Brain pericyte (primary cell): ENCODE measurements at regions not wholly inside any gene's neighbourhood (a gene's known extent, or its start where the extent isn't known, plus 50 kb on each side); places are given as distances from the start of the nearest gene placed in this dataset.

Experiments used
- DNase-seq: peaks from one replicate; pipeline ENCODE4 v3.0.0-alpha.2; 2012; ENCODE audit warnings: low read depth, low spot score

- no peak for DNase-seq
These were observed 609.0 kb upstream of the COX7C start for GRCh38 chr5:86008704-86009103.

GRCh38 chr5:86011937-86012336 lies 605.8 kb upstream of the COX7C start:
- DNase-seq: no peak

- DNase-seq: no peak
These were observed 588.4 kb upstream of the COX7C start for GRCh38 chr5:86029308-86029707.

GRCh38 chr5:86030753-86031152 lies 587.0 kb upstream of the COX7C start:
- no peak for DNase-seq

- DNase-seq: no peak
These were observed 579.2 kb upstream of the COX7C start for GRCh38 chr5:86038566-86038965.

- DNase-seq: no peak
These were observed 578.4 kb upstream of the COX7C start for GRCh38 chr5:86039351-86039750.

GRCh38 chr5:86070719-86071118 lies 547.0 kb upstream of the COX7C start:
- no peak for DNase-seq

- DNase-seq: no peak
These were observed 543.4 kb upstream of the COX7C start for GRCh38 chr5:86074297-86074696.

- DNase-seq: no peak
These were observed 542.6 kb upstream of the COX7C start for GRCh38 chr5:86075139-86075538.

GRCh38 chr5:86095092-86095491 lies 522.6 kb upstream of the COX7C start:
- no peak for DNase-seq

GRCh38 chr5:86101966-86102365 lies 515.8 kb upstream of the COX7C start:
- no peak for DNase-seq

GRCh38 chr5:86108825-86109224 lies 508.9 kb upstream of the COX7C start:
- no peak for DNase-seq

GRCh38 chr5:86112249-86112648 lies 505.5 kb upstream of the COX7C start:
- no peak for DNase-seq

- DNase-seq: no peak
These were observed 502.6 kb upstream of the COX7C start for GRCh38 chr5:86115164-86115563.

- no peak for DNase-seq
These were observed 499.2 kb upstream of the COX7C start for GRCh38 chr5:86118542-86118941.

GRCh38 chr5:86124333-86124732 lies 493.4 kb upstream of the COX7C start:
- DNase-seq: no peak

GRCh38 chr5:86125731-86126601 lies 491.8 kb upstream of the COX7C start:
- no peak for DNase-seq

- DNase-seq: no peak
These were observed 490.0 kb upstream of the COX7C start for GRCh38 chr5:86127696-86128095.

- DNase-seq: no peak
These were observed 488.7 kb upstream of the COX7C start for GRCh38 chr5:86129009-86129408.

- DNase-seq: no peak
These were observed 480.4 kb upstream of the COX7C start for GRCh38 chr5:86137297-86137696.

GRCh38 chr5:86143837-86144236 lies 473.9 kb upstream of the COX7C start:
- no peak for DNase-seq

- no peak for DNase-seq
These were observed 464.7 kb upstream of the COX7C start for GRCh38 chr5:86152988-86153560.

GRCh38 chr5:86155796-86156195 lies 461.9 kb upstream of the COX7C start:
- no peak for DNase-seq
